ENCODE measurements at regions not wholly inside any gene's neighbourhood (a gene's known extent, or its start where the extent isn't known, plus 50 kb on each side); places are given as distances from the start of the nearest gene placed in this dataset.

DNA sequence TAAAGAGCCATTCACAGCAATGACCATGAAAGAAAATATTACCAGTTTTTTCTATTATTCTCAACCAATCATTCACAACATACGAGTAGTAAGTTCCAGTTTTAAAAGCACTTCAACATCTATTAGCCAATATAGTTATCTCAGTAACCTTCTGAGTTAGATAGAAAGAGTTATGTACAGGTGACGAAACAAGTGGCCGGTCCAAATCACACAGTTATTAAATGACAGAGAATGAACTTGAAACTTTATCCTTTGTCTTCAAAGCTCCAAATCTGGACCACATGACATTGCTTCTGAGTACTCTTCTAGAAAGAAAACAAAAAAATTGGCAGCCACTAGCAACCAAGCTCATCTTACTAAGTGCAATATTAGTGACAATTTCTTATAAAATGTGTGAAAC, 393.8 kb downstream of the OMA1 start:
- TF ChIP-seq, protein P1, sequence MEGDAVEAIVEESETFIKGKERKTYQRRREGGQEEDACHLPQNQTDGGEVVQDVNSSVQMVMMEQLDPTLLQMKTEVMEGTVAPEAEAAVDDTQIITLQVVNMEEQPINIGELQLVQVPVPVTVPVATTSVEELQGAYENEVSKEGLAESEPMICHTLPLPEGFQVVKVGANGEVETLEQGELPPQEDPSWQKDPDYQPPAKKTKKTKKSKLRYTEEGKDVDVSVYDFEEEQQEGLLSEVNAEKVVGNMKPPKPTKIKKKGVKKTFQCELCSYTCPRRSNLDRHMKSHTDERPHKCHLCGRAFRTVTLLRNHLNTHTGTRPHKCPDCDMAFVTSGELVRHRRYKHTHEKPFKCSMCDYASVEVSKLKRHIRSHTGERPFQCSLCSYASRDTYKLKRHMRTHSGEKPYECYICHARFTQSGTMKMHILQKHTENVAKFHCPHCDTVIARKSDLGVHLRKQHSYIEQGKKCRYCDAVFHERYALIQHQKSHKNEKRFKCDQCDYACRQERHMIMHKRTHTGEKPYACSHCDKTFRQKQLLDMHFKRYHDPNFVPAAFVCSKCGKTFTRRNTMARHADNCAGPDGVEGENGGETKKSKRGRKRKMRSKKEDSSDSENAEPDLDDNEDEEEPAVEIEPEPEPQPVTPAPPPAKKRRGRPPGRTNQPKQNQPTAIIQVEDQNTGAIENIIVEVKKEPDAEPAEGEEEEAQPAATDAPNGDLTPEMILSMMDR (IDR thresholded peaks at IDR 0.05; ENCODE audit: borderline replicate concordance, extremely low read depth, low read length, poor library complexity, severe bottlenecking): no peak
- TF ChIP-seq EZH2 (IDR thresholded peaks at IDR 0.05; ENCODE audit: borderline replicate concordance, low read depth, low read length, severe bottlenecking): no peak

Data from DND-41 (cell line).